ENCODE measurements at regions not wholly inside any gene's neighbourhood (a gene's known extent, or its start where the extent isn't known, plus 50 kb on each side); places are given as distances from the start of the nearest gene placed in this dataset.

GRCh38 chr4:116233971-116234370, 851.4 kb downstream of the TRAM1L1 start:
- no peak overlapping the region for H4K91ac ChIP-seq (ENCODE audit: insufficient read length, low read depth, low read length)
- H3T11ph ChIP-seq (ENCODE audit: low read length) = no peak overlapping the region
- no peaks in the 10 kb centered on the region for H4K20me1 ChIP-seq (ENCODE audit: control insufficient read depth, insufficient read depth, insufficient read length)
- H3K79me1 ChIP-seq (ENCODE audit: insufficient read depth, low read depth, low read length, poor library complexity, severe bottlenecking) = no peaks in the 10 kb centered on the region
- no peak overlapping the region for H3K14ac ChIP-seq (ENCODE audit: insufficient read depth, low read length)
- no peak overlapping the region for H4K5ac ChIP-seq (ENCODE audit: insufficient read length, low read depth, low read length)
- H3K4me3 Mint-ChIP-seq = no peak overlapping the region
- no peak overlapping the region for H3K9ac ChIP-seq (ENCODE audit: extremely low read depth, insufficient read length, low read length)
- H2BK15ac ChIP-seq (ENCODE audit: low read depth, low read length) = no peak overlapping the region
- peaks cover 0 to 2% of the 10 kb centered on the region in 2 experiments; a peak in 1 of 5 replicates for H3K9me3 Mint-ChIP-seq
- H2AFZ ChIP-seq (ENCODE audit: low read length) = no peak overlapping the region
- no peak overlapping the region for H2BK5ac ChIP-seq (ENCODE audit: insufficient read length, low read length)
- H3K4ac ChIP-seq (ENCODE audit: low read depth, low read length) = no peak overlapping the region
- H3K4me1 ChIP-seq (ENCODE audit: insufficient read depth, low read length) = no peaks in the 10 kb centered on the region
- H4K8ac ChIP-seq (replicated peaks; ENCODE audit: insufficient read length, low read depth, low read length) = no peak overlapping the region
- no peak overlapping the region for H3K23ac ChIP-seq (ENCODE audit: insufficient read length, low read depth, low read length)
- no peaks in the 10 kb centered on the region for H3K27me3 Mint-ChIP-seq (ENCODE audit: low read depth)
- no peak overlapping the region for H3K27ac ChIP-seq (ENCODE audit: insufficient read length, low read depth, low read length)
- H3K56ac ChIP-seq (ENCODE audit: insufficient read length, low read depth, low read length) = no peak overlapping the region
- no peak for TF ChIP-seq CTCF (conservative IDR thresholded peaks at IDR 0.05)
- H3K4me1 Mint-ChIP-seq = peaks cover 3 to 8% of the 10 kb centered on the region in 2 experiments; a peak in 3 of 4 replicates
- no peaks in the 10 kb centered on the region for H3K36me3 Mint-ChIP-seq (ENCODE audit: insufficient read depth in 1 of 3, low read depth in 3 of 3)
- no peak overlapping the region for H2BK120ac ChIP-seq (ENCODE audit: low read depth, low read length, poor library complexity, severe bottlenecking)
- H3K27ac Mint-ChIP-seq = no peak overlapping the region
- H3K79me2 ChIP-seq (ENCODE audit: insufficient read depth, low read length) = no peaks in the 10 kb centered on the region
- no peaks in the 10 kb centered on the region for H3K23me2 ChIP-seq (ENCODE audit: insufficient read length, low read depth, low read length, poor library complexity, severe bottlenecking)
- no peak overlapping the region for H3K4me2 ChIP-seq (ENCODE audit: insufficient read depth, insufficient read length, low read length)
- no peak overlapping the region for H2BK20ac ChIP-seq (ENCODE audit: low read depth, low read length, poor library complexity, severe bottlenecking)
- H3K27me3 ChIP-seq (ENCODE audit: insufficient read depth, low read length) = no peaks in the 10 kb centered on the region
- H2AK5ac ChIP-seq (ENCODE audit: insufficient read length, low read length) = no peak overlapping the region
- no peaks in the 10 kb centered on the region for H3K9me3 ChIP-seq (ENCODE audit: control insufficient read depth, low read depth, low read length)
- no peak for DNase-seq
- no peak overlapping the region for H3K18ac ChIP-seq (ENCODE audit: insufficient read length, low read depth, low read length)
- H2BK12ac ChIP-seq (ENCODE audit: insufficient read length, low read depth, low read length) = no peak overlapping the region
